ENCODE measurements at regions not wholly inside any gene's neighbourhood (a gene's known extent, or its start where the extent isn't known, plus 50 kb on each side); places are given as distances from the start of the nearest gene placed in this dataset.

DNA sequence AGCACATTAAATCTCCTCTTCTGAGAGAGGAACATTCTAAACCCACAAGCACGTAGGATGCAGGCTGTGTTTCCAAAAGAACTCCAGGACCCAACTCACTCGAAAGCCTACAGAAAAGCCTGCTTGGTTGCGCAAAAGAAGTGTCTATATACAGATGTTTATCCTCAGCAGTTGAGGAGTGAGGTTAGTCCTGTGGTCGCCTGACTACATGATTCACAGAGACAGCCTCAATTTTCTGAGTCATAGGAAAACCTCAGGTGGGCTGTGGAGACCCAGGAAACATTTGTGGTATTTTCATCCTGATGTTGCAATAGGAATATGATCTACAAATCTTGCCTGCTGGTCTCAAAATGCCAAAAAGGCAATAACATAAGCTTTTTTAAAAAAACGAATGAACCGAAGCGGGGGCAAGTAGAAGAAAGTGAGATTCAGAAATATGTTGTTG is 183.8 kb upstream of the THRB start:
- Histone ChIP-seq H3K79me2 (ENCODE audit: insufficient read depth, low read depth) (no peaks in the 10 kb centered on the region), H3K4me1 (ENCODE audit: low read depth, poor library complexity, severe bottlenecking) (no peaks in the 10 kb centered on the region), H3K4me3 (IDR thresholded peaks at IDR 0.05; ENCODE audit: insufficient read depth, low read depth, low read length) (no peak overlapping the region), H3K4me2 (no peak overlapping the region), H3K9ac (no peak overlapping the region), H3K36me3 (ENCODE audit: insufficient read depth) (no peaks in the 10 kb centered on the region), H2AFZ (ENCODE audit: low read depth) (no peak overlapping the region), H3K27me3 (ENCODE audit: insufficient read depth, low read depth) (no peaks in the 10 kb centered on the region), H4K20me1 (ENCODE audit: insufficient read depth) (no peaks in the 10 kb centered on the region), H3K27ac (no peak overlapping the region)
- TF ChIP-seq, protein P1, sequence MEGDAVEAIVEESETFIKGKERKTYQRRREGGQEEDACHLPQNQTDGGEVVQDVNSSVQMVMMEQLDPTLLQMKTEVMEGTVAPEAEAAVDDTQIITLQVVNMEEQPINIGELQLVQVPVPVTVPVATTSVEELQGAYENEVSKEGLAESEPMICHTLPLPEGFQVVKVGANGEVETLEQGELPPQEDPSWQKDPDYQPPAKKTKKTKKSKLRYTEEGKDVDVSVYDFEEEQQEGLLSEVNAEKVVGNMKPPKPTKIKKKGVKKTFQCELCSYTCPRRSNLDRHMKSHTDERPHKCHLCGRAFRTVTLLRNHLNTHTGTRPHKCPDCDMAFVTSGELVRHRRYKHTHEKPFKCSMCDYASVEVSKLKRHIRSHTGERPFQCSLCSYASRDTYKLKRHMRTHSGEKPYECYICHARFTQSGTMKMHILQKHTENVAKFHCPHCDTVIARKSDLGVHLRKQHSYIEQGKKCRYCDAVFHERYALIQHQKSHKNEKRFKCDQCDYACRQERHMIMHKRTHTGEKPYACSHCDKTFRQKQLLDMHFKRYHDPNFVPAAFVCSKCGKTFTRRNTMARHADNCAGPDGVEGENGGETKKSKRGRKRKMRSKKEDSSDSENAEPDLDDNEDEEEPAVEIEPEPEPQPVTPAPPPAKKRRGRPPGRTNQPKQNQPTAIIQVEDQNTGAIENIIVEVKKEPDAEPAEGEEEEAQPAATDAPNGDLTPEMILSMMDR (conservative IDR thresholded peaks at IDR 0.05; ENCODE audit: low read depth, low read length): no peak

DNA sequence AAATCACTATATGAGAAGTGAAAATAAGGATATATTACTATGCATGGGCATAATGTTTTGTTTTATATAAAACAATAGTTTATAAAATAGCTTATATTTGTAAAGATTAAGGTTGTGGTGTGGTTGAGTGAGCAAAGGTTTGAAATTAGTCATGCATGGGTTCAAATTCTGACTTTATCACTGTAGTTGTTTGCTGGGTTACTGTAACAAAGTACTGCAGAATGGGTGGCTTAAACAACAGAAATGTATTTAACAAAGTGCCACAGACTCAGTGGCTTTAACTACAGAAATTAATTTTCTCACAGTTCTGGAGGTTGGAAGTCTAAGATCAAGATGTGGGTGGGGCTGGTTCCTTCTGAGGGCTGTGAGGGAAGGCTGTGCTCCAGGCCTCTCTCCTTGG is 184.8 kb upstream of the THRB start:
- Histone ChIP-seq H3K27ac (no peak overlapping the region), H3K4me2 (no peak overlapping the region), H3K27me3 (ENCODE audit: insufficient read depth, low read depth) (no peaks in the 10 kb centered on the region), H4K20me1 (ENCODE audit: insufficient read depth) (no peaks in the 10 kb centered on the region), H3K4me3 (IDR thresholded peaks at IDR 0.05; ENCODE audit: insufficient read depth, low read depth, low read length) (no peak overlapping the region), H3K9ac (no peak overlapping the region), H3K36me3 (ENCODE audit: insufficient read depth) (no peaks in the 10 kb centered on the region), H3K4me1 (ENCODE audit: low read depth, poor library complexity, severe bottlenecking) (no peaks in the 10 kb centered on the region), H3K79me2 (ENCODE audit: insufficient read depth, low read depth) (no peaks in the 10 kb centered on the region), H2AFZ (ENCODE audit: low read depth) (no peak overlapping the region)
- TF ChIP-seq, protein P1 (conservative IDR thresholded peaks at IDR 0.05; ENCODE audit: low read depth, low read length): no peak

DNA sequence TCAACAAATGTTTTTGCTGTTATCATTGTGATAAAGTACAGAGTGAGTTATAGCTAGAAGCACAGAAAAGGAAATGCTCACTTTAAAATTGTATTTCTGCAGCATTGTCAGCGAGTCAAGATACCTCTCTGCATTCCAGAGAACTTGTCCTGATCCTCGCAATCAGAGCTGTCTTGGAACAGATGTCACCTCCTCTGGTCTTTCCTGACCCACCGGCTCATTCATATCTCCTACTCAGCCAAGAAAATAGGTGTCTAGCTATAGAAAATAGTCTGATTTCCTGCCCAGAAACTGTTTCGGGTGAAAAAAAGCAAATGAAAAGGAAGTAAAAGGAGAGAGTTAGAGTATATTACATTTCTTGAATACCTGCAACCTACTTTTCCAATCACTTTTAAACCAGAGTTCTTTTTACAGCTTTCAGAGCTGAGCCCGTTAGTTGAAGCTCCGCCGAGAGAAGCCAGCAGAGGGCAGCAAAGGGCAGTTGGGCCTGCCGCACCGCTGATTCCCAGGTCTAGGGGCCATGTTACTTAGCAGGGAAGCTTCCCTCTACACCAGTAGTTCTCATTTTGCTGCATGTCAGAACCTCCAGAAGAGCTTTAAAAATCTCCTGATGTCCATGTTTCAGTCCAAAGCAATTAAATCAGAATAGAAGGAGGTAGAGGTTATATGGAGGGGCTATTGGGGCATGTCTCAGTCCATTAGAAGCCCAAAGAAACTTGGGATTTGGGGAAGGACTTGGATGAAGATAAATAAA is 185.7 kb upstream of the THRB start:
- H3K4me3 ChIP-seq (IDR thresholded peaks at IDR 0.05; ENCODE audit: insufficient read depth, low read depth, low read length): no peak overlapping the region
- H3K36me3 ChIP-seq (ENCODE audit: insufficient read depth): no peaks in the 10 kb centered on the region
- TF ChIP-seq, protein P1 (conservative IDR thresholded peaks at IDR 0.05; ENCODE audit: low read depth, low read length): peak; percentile 72
- no peak overlapping the region for H3K4me2 ChIP-seq
- H3K27me3 ChIP-seq (ENCODE audit: insufficient read depth, low read depth): no peaks in the 10 kb centered on the region
- no peak overlapping the region for H3K9ac ChIP-seq
- no peaks in the 10 kb centered on the region for H3K4me1 ChIP-seq (ENCODE audit: low read depth, poor library complexity, severe bottlenecking)
- H3K27ac ChIP-seq: no peak overlapping the region
- H4K20me1 ChIP-seq (ENCODE audit: insufficient read depth): no peaks in the 10 kb centered on the region
- no peak overlapping the region for H2AFZ ChIP-seq (ENCODE audit: low read depth)
- H3K79me2 ChIP-seq (ENCODE audit: insufficient read depth, low read depth): no peaks in the 10 kb centered on the region

DNA sequence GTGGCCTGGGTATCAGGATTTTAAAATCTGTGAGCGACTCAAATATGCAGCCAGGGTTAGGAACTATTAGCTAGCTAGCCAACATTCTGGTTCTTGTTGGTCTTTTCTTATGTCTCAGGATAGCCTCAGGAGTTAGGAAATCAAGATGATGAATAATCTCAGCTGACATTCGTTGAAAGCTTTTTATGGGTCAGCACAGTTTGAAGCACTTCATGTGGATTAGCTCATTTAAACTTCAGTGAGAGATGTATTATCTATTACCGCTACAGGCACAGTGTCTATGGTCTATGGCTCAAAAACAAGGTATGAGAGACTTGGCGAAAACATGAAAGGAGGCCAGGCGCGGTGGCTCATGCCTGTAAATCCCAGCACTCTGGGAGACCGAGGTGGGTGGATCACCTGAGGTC is 187.5 kb upstream of the THRB start:
- no peak overlapping the region for H3K4me3 ChIP-seq (IDR thresholded peaks at IDR 0.05; ENCODE audit: insufficient read depth, low read depth, low read length)
- H3K4me1 ChIP-seq (ENCODE audit: low read depth, poor library complexity, severe bottlenecking): peaks cover 9% of the 10 kb centered on the region
- H3K9ac ChIP-seq: no peak overlapping the region
- H3K27me3 ChIP-seq (ENCODE audit: insufficient read depth, low read depth): no peaks in the 10 kb centered on the region
- TF ChIP-seq, protein P1 (conservative IDR thresholded peaks at IDR 0.05; ENCODE audit: low read depth, low read length): no peak
- no peaks in the 10 kb centered on the region for H3K36me3 ChIP-seq (ENCODE audit: insufficient read depth)
- H3K4me2 ChIP-seq: no peak overlapping the region
- no peak overlapping the region for H2AFZ ChIP-seq (ENCODE audit: low read depth)
- H4K20me1 ChIP-seq (ENCODE audit: insufficient read depth): no peaks in the 10 kb centered on the region
- no peaks in the 10 kb centered on the region for H3K79me2 ChIP-seq (ENCODE audit: insufficient read depth, low read depth)
- H3K27ac ChIP-seq: no peak overlapping the region

Measured in KMS-11 (cell line).